ENCODE measurements at regions not wholly inside any gene's neighbourhood (a gene's known extent, or its start where the extent isn't known, plus 50 kb on each side); places are given as distances from the start of the nearest gene placed in this dataset.

- no peak for TF ChIP-seq CTCF (IDR thresholded peaks at IDR 0.05)
- H3K27me3 ChIP-seq: no peaks in the 10 kb centered on the region
- intact Hi-C loops (cut with DNase I): loop anchor here in 1 of 2 donors (10.0 kb wide), 1 partner anchor 55 kb away; no protein-coding TSS in a partner anchor
- no peaks in the 10 kb centered on the region for H3K36me3 ChIP-seq
- no peaks in the 10 kb centered on the region for H3K4me1 ChIP-seq
- DNase-seq: no peak
- no peaks in the 10 kb centered on the region for H3K9me3 ChIP-seq
- H3K27ac ChIP-seq: no peak overlapping the region
- no peak for ATAC-seq
- no peak overlapping the region for H3K4me3 ChIP-seq
Observed at GRCh38 chr18:78319961-78320360, 659.7 kb upstream of the SALL3 start.

GRCh38 chr18:78321402-78321801 is 658.2 kb upstream of the SALL3 start:
- no peaks in the 10 kb centered on the region for H3K9me3 ChIP-seq
- ATAC-seq: no peak

GRCh38 chr18:78323453-78324197 is 656.0 kb upstream of the SALL3 start:
- no peaks in the 10 kb centered on the region for H3K27me3 ChIP-seq
- H3K9me3 ChIP-seq: no peaks in the 10 kb centered on the region
- intact Hi-C loops (cut with DNase I): loop anchor here in 1 of 2 donors (10.0 kb wide), 1 partner anchor 59 kb away; no protein-coding TSS in a partner anchor
- no peaks in the 10 kb centered on the region for H3K36me3 ChIP-seq
- no peak overlapping the region for H3K27ac ChIP-seq
- ATAC-seq (no peak), DNase-seq (no peak)
- no peak overlapping the region for H3K4me3 ChIP-seq
- no peaks in the 10 kb centered on the region for H3K4me1 ChIP-seq
- TF ChIP-seq CTCF (IDR thresholded peaks at IDR 0.05): no peak

More at GRCh38 chr18:78321402-78321801, 658.2 kb upstream of the SALL3 start:
- H3K36me3 ChIP-seq: no peaks in the 10 kb centered on the region
- H3K4me1 ChIP-seq: no peaks in the 10 kb centered on the region
- no peak overlapping the region for H3K27ac ChIP-seq
- no peak overlapping the region for H3K4me3 ChIP-seq
- no peak for TF ChIP-seq CTCF (IDR thresholded peaks at IDR 0.05)
- no peak for DNase-seq
- no peaks in the 10 kb centered on the region for H3K27me3 ChIP-seq
- intact Hi-C loops (cut with DNase I): loop anchor here in 1 of 2 donors (10.0 kb wide), 1 partner anchor 57 kb away; no protein-coding TSS in a partner anchor

- ATAC-seq (no peak), DNase-seq (no peak)
- intact Hi-C loops (cut with DNase I): loop anchor here in 1 of 2 donors (10.0 kb wide), 1 partner anchor 63 kb away; no protein-coding TSS in a partner anchor
- H3K4me1 ChIP-seq: no peaks in the 10 kb centered on the region
- H3K36me3 ChIP-seq: no peaks in the 10 kb centered on the region
- no peaks in the 10 kb centered on the region for H3K27me3 ChIP-seq
- TF ChIP-seq CTCF (IDR thresholded peaks at IDR 0.05): no peak
- no peaks in the 10 kb centered on the region for H3K9me3 ChIP-seq
- H3K27ac ChIP-seq: no peak overlapping the region
- no peak overlapping the region for H3K4me3 ChIP-seq
Observed at GRCh38 chr18:78327643-78328042, 652.0 kb upstream of the SALL3 start.

GRCh38 chr18:78330766-78331165 is 648.9 kb upstream of the SALL3 start:
- ATAC-seq: no peak
- Histone ChIP-seq H3K27ac (no peak overlapping the region), H3K4me1 (no peaks in the 10 kb centered on the region), H3K36me3 (no peaks in the 10 kb centered on the region), H3K4me3 (no peak overlapping the region), H3K9me3 (no peaks in the 10 kb centered on the region), H3K27me3 (no peaks in the 10 kb centered on the region)
- no peak for DNase-seq
- no peak for TF ChIP-seq CTCF (IDR thresholded peaks at IDR 0.05)
- intact Hi-C loops (cut with DNase I): no loop called here

Data from left lung (tissue), 4 donors.